ENCODE measurements at regions not wholly inside any gene's neighbourhood (a gene's known extent, or its start where the extent isn't known, plus 50 kb on each side); places are given as distances from the start of the nearest gene placed in this dataset.

- TF ChIP-seq, protein P1, sequence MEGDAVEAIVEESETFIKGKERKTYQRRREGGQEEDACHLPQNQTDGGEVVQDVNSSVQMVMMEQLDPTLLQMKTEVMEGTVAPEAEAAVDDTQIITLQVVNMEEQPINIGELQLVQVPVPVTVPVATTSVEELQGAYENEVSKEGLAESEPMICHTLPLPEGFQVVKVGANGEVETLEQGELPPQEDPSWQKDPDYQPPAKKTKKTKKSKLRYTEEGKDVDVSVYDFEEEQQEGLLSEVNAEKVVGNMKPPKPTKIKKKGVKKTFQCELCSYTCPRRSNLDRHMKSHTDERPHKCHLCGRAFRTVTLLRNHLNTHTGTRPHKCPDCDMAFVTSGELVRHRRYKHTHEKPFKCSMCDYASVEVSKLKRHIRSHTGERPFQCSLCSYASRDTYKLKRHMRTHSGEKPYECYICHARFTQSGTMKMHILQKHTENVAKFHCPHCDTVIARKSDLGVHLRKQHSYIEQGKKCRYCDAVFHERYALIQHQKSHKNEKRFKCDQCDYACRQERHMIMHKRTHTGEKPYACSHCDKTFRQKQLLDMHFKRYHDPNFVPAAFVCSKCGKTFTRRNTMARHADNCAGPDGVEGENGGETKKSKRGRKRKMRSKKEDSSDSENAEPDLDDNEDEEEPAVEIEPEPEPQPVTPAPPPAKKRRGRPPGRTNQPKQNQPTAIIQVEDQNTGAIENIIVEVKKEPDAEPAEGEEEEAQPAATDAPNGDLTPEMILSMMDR (IDR thresholded peaks at IDR 0.05; ENCODE audit: control extremely low read depth, extremely low read depth, low read depth, missing control alignments): no peak
- no peak for DNase-seq (ENCODE audit: extremely low spot score)
- ChIA-PET POLR2A (no interaction called here), CTCF (interaction anchor here (1.4 kb wide), 1 partner anchor 53 kb away, joined by 4 read pairs; no protein-coding TSS in a partner anchor)
Measured at GRCh38 chr1:55427606-55428005, 212.4 kb upstream of the USP24 start.

DNA sequence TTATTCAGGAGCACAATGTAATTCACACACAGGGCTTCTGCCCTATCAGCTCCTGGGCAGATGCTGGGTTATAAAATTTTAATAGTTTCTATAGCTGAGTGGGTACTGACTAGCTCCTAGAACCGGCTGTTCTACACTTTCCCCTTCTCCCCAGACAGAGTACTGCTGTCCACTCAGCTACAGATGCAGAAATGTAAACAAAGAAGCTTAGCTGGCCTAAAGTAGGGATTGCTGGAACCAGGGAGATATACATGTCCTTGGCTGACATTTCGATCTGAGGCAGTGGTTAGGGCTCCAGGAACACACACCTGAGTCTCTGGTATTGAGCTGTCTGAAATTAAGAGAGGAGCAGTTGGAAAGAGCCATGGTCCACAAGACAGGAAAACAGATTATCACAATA, 211.5 kb upstream of the USP24 start:
- no peak for DNase-seq (ENCODE audit: extremely low spot score)
- TF ChIP-seq, protein P1 (IDR thresholded peaks at IDR 0.05; ENCODE audit: control extremely low read depth, extremely low read depth, low read depth, missing control alignments): no peak
- CTCF ChIA-PET: interaction anchor here (1.2 to 1.4 kb wide), 2 partner anchors 51 to 52 kb away, joined by 4 to 5 read pairs; no protein-coding TSS in a partner anchor
- POLR2A ChIA-PET: no interaction called here

DNA sequence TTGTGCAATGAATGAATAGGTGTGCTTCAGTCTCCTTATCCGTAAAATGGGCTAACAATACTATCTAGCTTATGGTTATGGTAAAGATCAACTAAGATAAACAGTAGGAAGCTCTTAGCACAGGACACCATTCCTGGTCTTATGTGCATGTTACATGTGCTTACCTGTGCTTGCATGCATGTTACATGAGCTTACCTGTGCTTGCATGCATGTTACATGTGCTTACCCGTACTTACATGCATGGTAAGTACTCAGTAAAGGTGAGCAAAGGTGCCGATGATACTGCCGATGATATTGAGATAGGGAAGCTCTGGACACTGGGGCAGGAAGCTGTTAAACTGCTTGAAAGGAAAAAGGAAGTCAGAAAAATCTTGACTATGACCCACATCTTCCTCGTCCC, 211.0 kb upstream of the USP24 start:
- CTCF ChIA-PET: interaction anchor here (1.2 to 1.4 kb wide), 2 partner anchors 50 to 52 kb away, joined by 4 to 5 read pairs; no protein-coding TSS in a partner anchor
- TF ChIP-seq, protein P1 (IDR thresholded peaks at IDR 0.05; ENCODE audit: control extremely low read depth, extremely low read depth, low read depth, missing control alignments): no peak

GRCh38 chr1:55425310-55425930, 210.3 kb upstream of the USP24 start:
- POLR2A ChIA-PET: no interaction called here
- no peak for DNase-seq (ENCODE audit: extremely low spot score)
- CTCF ChIA-PET: no interaction called here
- TF ChIP-seq, protein P1 (IDR thresholded peaks at IDR 0.05; ENCODE audit: control extremely low read depth, extremely low read depth, low read depth, missing control alignments): no peak

More for the DNA sequence above, 211.0 kb upstream of the USP24 start:
- POLR2A ChIA-PET: no interaction called here
- DNase-seq (ENCODE audit: extremely low spot score): no peak

GRCh38 chr1:55423376-55423775, 208.2 kb upstream of the USP24 start:
- ChIA-PET CTCF (no interaction called here), POLR2A (no interaction called here)
- no peak for DNase-seq (ENCODE audit: extremely low spot score)
- TF ChIP-seq, protein P1 (IDR thresholded peaks at IDR 0.05; ENCODE audit: control extremely low read depth, extremely low read depth, low read depth, missing control alignments): no peak

GRCh38 chr1:55420929-55421716, 206.0 kb upstream of the USP24 start:
- TF ChIP-seq, protein P1 (IDR thresholded peaks at IDR 0.05; ENCODE audit: control extremely low read depth, extremely low read depth, low read depth, missing control alignments): no peak
- CTCF ChIA-PET: no interaction called here
- POLR2A ChIA-PET: no interaction called here
- no peak for DNase-seq (ENCODE audit: extremely low spot score)

All from GM10248 (cell line).